ENCODE measurements at regions not wholly inside any gene's neighbourhood (a gene's known extent, or its start where the extent isn't known, plus 50 kb on each side); places are given as distances from the start of the nearest gene placed in this dataset.

GRCh38 chr13:54768214-54768613 lies 1739.6 kb downstream of the OLFM4 start:
- intact Hi-C loops (cut with micrococcal nuclease) = no loop called here
- Mint-ChIP-seq H3K4me1 (ENCODE audit: low read depth) (no peaks in the 10 kb centered on the region), H3K36me3 (ENCODE audit: low read depth) (no peaks in the 10 kb centered on the region), H3K27me3 (no peaks in the 10 kb centered on the region), H3K27ac (no peak overlapping the region), H3K9me3 (peaks cover 21% of the 10 kb centered on the region), H3K4me3 (no peak overlapping the region)
- ChIA-PET POLR2A (no interaction called here), CTCF (no interaction called here)
- ATAC-seq (no peak), DNase-seq (no peak)
- no peak for TF ChIP-seq CTCF (IDR thresholded peaks at IDR 0.05)

- POLR2A ChIA-PET = no interaction called here
- TF ChIP-seq CTCF (IDR thresholded peaks at IDR 0.05) = no peak
- intact Hi-C loops (cut with micrococcal nuclease) = no loop called here
- CTCF ChIA-PET = interaction anchor here (0.6 kb wide), 1 partner anchor 38 kb away, joined by 3 read pairs; no protein-coding TSS in a partner anchor
- H3K4me1 Mint-ChIP-seq (ENCODE audit: low read depth) = no peaks in the 10 kb centered on the region
- ATAC-seq (no peak), DNase-seq (no peak)
- H3K36me3 Mint-ChIP-seq (ENCODE audit: low read depth) = no peaks in the 10 kb centered on the region
- H3K27ac Mint-ChIP-seq = no peak overlapping the region
- H3K27me3 Mint-ChIP-seq = no peaks in the 10 kb centered on the region
- H3K4me3 Mint-ChIP-seq = no peak overlapping the region
- H3K9me3 Mint-ChIP-seq = peaks cover 12% of the 10 kb centered on the region
Observed at GRCh38 chr13:54775501-54776191, 1747.0 kb downstream of the OLFM4 start.

GRCh38 chr13:54787754-54788153 lies 1759.1 kb downstream of the OLFM4 start:
- TF ChIP-seq CTCF (IDR thresholded peaks at IDR 0.05) = no peak
- H3K36me3 Mint-ChIP-seq (ENCODE audit: low read depth) = no peaks in the 10 kb centered on the region
- CTCF ChIA-PET = no interaction called here
- ATAC-seq = no peak
- H3K4me3 Mint-ChIP-seq = no peak overlapping the region
- no peak for DNase-seq
- H3K27me3 Mint-ChIP-seq = no peaks in the 10 kb centered on the region
- peaks cover 8% of the 10 kb centered on the region for H3K9me3 Mint-ChIP-seq
- H3K27ac Mint-ChIP-seq = no peak overlapping the region
- intact Hi-C loops (cut with micrococcal nuclease) = no loop called here
- H3K4me1 Mint-ChIP-seq (ENCODE audit: low read depth) = no peaks in the 10 kb centered on the region
- POLR2A ChIA-PET = no interaction called here

- Mint-ChIP-seq H3K27ac (no peak overlapping the region), H3K27me3 (no peaks in the 10 kb centered on the region), H3K36me3 (ENCODE audit: low read depth) (no peaks in the 10 kb centered on the region), H3K4me3 (no peak overlapping the region), H3K4me1 (ENCODE audit: low read depth) (no peaks in the 10 kb centered on the region), H3K9me3 (peaks cover 13% of the 10 kb centered on the region)
- TF ChIP-seq CTCF (IDR thresholded peaks at IDR 0.05) = no peak
- intact Hi-C loops (cut with micrococcal nuclease) = no loop called here
- CTCF ChIA-PET = no interaction called here
- no peak for ATAC-seq
- no peak for DNase-seq
- POLR2A ChIA-PET = no interaction called here
Observed at GRCh38 chr13:54799621-54800226, 1771.1 kb downstream of the OLFM4 start.

GRCh38 chr13:54802226-54802625 lies 1773.6 kb downstream of the OLFM4 start:
- ChIA-PET CTCF (no interaction called here), POLR2A (no interaction called here)
- no peak overlapping the region for H3K4me3 Mint-ChIP-seq
- no peaks in the 10 kb centered on the region for H3K4me1 Mint-ChIP-seq (ENCODE audit: low read depth)
- H3K9me3 Mint-ChIP-seq = peaks cover 20% of the 10 kb centered on the region
- ATAC-seq (no peak), DNase-seq (no peak)
- no peaks in the 10 kb centered on the region for H3K36me3 Mint-ChIP-seq (ENCODE audit: low read depth)
- H3K27ac Mint-ChIP-seq = no peak overlapping the region
- intact Hi-C loops (cut with micrococcal nuclease) = no loop called here
- H3K27me3 Mint-ChIP-seq = no peaks in the 10 kb centered on the region
- TF ChIP-seq CTCF (IDR thresholded peaks at IDR 0.05) = no peak
